Esophagus muscularis mucosa (tissue), 3 donors: ENCODE measurements at regions not wholly inside any gene's neighbourhood (a gene's known extent, or its start where the extent isn't known, plus 50 kb on each side); places are given as distances from the start of the nearest gene placed in this dataset.

Source experiments
- POLR2A ChIP-seq: fragments of 450-650 bp; IDR thresholded peaks from one replicate; pipeline ENCODE4 v1.6.1; 2017; ENCODE audit warnings: antibody characterized with exemption, moderate library complexity, mild to moderate bottlenecking, low read depth
- POLR2AphosphoS5 ChIP-seq, 2 donors: sonication (generic); formaldehyde crosslinking; IDR thresholded peaks; one replicate each; pipeline ENCODE4 v1.6.1; 2017; ENCODE audit warnings: antibody characterized with exemption in 2 of 2
- TF ChIP-seq, protein P1 (sequence below), 3 experiments: fragments of 200-600 bp in 2 of 3; fragments of 450-650 bp in 1 of 3; sonication (generic) in 2 of 3; IDR thresholded peaks; one replicate each; pipeline ENCODE4 v1.5.1; 2017 to 2019; ENCODE audit warnings: antibody characterized with exemption in 3 of 3, mild to moderate bottlenecking in 2 of 3, moderate library complexity in 1 of 3

GRCh38 chrX:39201305-39201990 lies 400.2 kb downstream of the MID1IP1 start:
- no peak for TF ChIP-seq POLR2A
- TF ChIP-seq, protein P1, sequence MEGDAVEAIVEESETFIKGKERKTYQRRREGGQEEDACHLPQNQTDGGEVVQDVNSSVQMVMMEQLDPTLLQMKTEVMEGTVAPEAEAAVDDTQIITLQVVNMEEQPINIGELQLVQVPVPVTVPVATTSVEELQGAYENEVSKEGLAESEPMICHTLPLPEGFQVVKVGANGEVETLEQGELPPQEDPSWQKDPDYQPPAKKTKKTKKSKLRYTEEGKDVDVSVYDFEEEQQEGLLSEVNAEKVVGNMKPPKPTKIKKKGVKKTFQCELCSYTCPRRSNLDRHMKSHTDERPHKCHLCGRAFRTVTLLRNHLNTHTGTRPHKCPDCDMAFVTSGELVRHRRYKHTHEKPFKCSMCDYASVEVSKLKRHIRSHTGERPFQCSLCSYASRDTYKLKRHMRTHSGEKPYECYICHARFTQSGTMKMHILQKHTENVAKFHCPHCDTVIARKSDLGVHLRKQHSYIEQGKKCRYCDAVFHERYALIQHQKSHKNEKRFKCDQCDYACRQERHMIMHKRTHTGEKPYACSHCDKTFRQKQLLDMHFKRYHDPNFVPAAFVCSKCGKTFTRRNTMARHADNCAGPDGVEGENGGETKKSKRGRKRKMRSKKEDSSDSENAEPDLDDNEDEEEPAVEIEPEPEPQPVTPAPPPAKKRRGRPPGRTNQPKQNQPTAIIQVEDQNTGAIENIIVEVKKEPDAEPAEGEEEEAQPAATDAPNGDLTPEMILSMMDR (IDR thresholded peaks at IDR 0.05): no peak
- TF ChIP-seq POLR2AphosphoS5 (IDR thresholded peaks at IDR 0.05): no peak
